Trophoblast cell (in vitro differentiated cells and primary cell): ENCODE measurements at regions not wholly inside any gene's neighbourhood (a gene's known extent, or its start where the extent isn't known, plus 50 kb on each side); places are given as distances from the start of the nearest gene placed in this dataset.

ENCODE experiments used
- DNase-seq, 2 donors: peaks; one replicate each; pipeline ENCODE4 v3.0.0-alpha.2; 2016
- H2AFZ ChIP-seq: 2 replicates; pipeline ENCODE4 v1.6.1; 2013; ENCODE audit warnings: low read length, moderate library complexity, mild to moderate bottlenecking; ENCODE audit not compliant: insufficient read depth, poor library complexity
- H2AK5ac ChIP-seq: 2 replicates; pipeline ENCODE4 v1.6.1; 2013; ENCODE audit warnings: mild to moderate bottlenecking, low read length
- H2BK120ac ChIP-seq: 2 replicates; pipeline ENCODE4 v1.6.1; 2013; ENCODE audit warnings: low read length, mild to moderate bottlenecking, moderate library complexity; ENCODE audit not compliant: insufficient read depth, poor library complexity
- H2BK12ac ChIP-seq: 2 replicates; pipeline ENCODE4 v1.6.1; 2013; ENCODE audit warnings: mild to moderate bottlenecking, low read length, moderate library complexity
- H2BK5ac ChIP-seq: 2 replicates; pipeline ENCODE4 v1.6.1; 2013; ENCODE audit warnings: low read length, low read depth, moderate library complexity, mild to moderate bottlenecking; ENCODE audit not compliant: poor library complexity
- H3K14ac ChIP-seq: 2 replicates; pipeline ENCODE4 v1.6.1; 2013; ENCODE audit warnings: mild to moderate bottlenecking, low read length
- H3K18ac ChIP-seq: 2 replicates; pipeline ENCODE4 v1.6.1; 2013; ENCODE audit warnings: mild to moderate bottlenecking, low read length
- H3K23ac ChIP-seq: 2 replicates; pipeline ENCODE4 v1.6.1; 2013; ENCODE audit warnings: low read length
- H3K27ac ChIP-seq: 2 replicates; pipeline ENCODE4 v1.5.1; 2013; ENCODE audit warnings: low read depth, mild to moderate bottlenecking, inconsistent platforms, low read length, moderate library complexity
- H3K27me3 ChIP-seq: 2 replicates; pipeline ENCODE4 v1.6.1; 2013; ENCODE audit warnings: inconsistent platforms, mild to moderate bottlenecking, low read length, moderate library complexity; ENCODE audit not compliant: insufficient read depth
- H3K36me3 ChIP-seq, 2 experiments: 1 replicate in 1 of 2; 2 replicates in 1 of 2; pipeline ENCODE4 v1.6.1; 2013; ENCODE audit warnings: low read length in 2 of 2, mild to moderate bottlenecking in 2 of 2, moderate library complexity in 1 of 2; ENCODE audit not compliant: insufficient read depth in 2 of 2, control insufficient read depth in 1 of 2
- H3K4ac ChIP-seq: 2 replicates; pipeline ENCODE4 v1.6.1; 2013; ENCODE audit warnings: low read depth, mild to moderate bottlenecking, low read length, moderate library complexity
- H3K4me1 ChIP-seq, 2 experiments: 1 replicate in 1 of 2; 2 replicates in 1 of 2; pipeline ENCODE4 v1.6.1; 2013; ENCODE audit warnings: low read length in 2 of 2, mild to moderate bottlenecking in 2 of 2, moderate library complexity in 1 of 2; ENCODE audit not compliant: insufficient read depth in 2 of 2, control insufficient read depth in 1 of 2
- H3K4me2 ChIP-seq: 2 replicates; pipeline ENCODE4 v1.6.1; 2013; ENCODE audit warnings: inconsistent platforms, mild to moderate bottlenecking, low read length, moderate library complexity
- H3K4me3 ChIP-seq: 2 replicates; pipeline ENCODE4 v1.5.1; 2013; ENCODE audit warnings: mild to moderate bottlenecking, low read depth, low read length, inconsistent platforms
- H3K79me1 ChIP-seq: one replicate; pipeline ENCODE4 v1.6.1; 2013; ENCODE audit warnings: low read length
- H3K79me2 ChIP-seq: 2 replicates; pipeline ENCODE4 v1.6.1; 2013; ENCODE audit warnings: low read length, mild to moderate bottlenecking; ENCODE audit not compliant: control insufficient read depth, insufficient read depth, poor library complexity
- H3K9ac ChIP-seq: 2 replicates; pipeline ENCODE4 v1.6.1; 2013; ENCODE audit warnings: mild to moderate bottlenecking, low read length
- H3K9me3 ChIP-seq: 2 replicates; pipeline ENCODE4 v1.6.1; 2013; ENCODE audit warnings: low read depth, mild to moderate bottlenecking, control low read depth, inconsistent platforms, low read length; ENCODE audit not compliant: insufficient read depth
- H4K12ac ChIP-seq: 2 replicates; pipeline ENCODE4 v1.6.1; 2013; ENCODE audit warnings: low read depth, mild to moderate bottlenecking, low read length, moderate library complexity
- H4K8ac ChIP-seq: 2 replicates; pipeline ENCODE4 v1.6.1; 2013; ENCODE audit warnings: low read depth, mild to moderate bottlenecking, low read length, moderate library complexity
- H4K91ac ChIP-seq: one replicate; pipeline ENCODE4 v1.6.1; 2013; ENCODE audit warnings: low read depth, mild to moderate bottlenecking, low read length, moderate library complexity
- WGBS: extraction: QIAGEN DNeasy Blood & Tissue Kit; methylation state at CpG from one replicate; pipeline ENCODE4 v1.1.7; 2013; ENCODE audit warnings: missing lambda C conversion rate; ENCODE audit not compliant: insufficient read length, insufficient coverage; ENCODE audit errors: extremely low coverage; 5-methylcytosine and 5-hydroxymethylcytosine counted together

GRCh38 chr3:83457551-83457950, 1501.2 kb upstream of the CADM2 start:
- WGBS, result no CpG with 5 or more reads among the region's 2 CpGs
- Histone ChIP-seq H3K27ac (no peak overlapping the region), H3K9ac (no peak overlapping the region), H2AK5ac (no peak overlapping the region), H3K4me1 (no peaks in the 10 kb centered on the region), H3K23ac (no peak overlapping the region), H3K27me3 (no peaks in the 10 kb centered on the region), H2BK120ac (no peak overlapping the region), H2AFZ (no peak overlapping the region), H3K79me2 (no peaks in the 10 kb centered on the region), H3K79me1 (no peaks in the 10 kb centered on the region), H4K91ac (no peak overlapping the region), H3K4ac (no peak overlapping the region), H4K12ac (no peak overlapping the region), H3K4me3 (no peak overlapping the region), H3K4me2 (no peak overlapping the region), H4K8ac (no peak overlapping the region), H2BK12ac (no peak overlapping the region), H3K9me3 (no peaks in the 10 kb centered on the region), H3K36me3 (no peaks in the 10 kb centered on the region), H3K18ac (no peak overlapping the region), H3K14ac (no peak overlapping the region), H2BK5ac (no peak overlapping the region)
- DNase-seq, result no peak

GRCh38 chr3:83460052-83460451, 1498.7 kb upstream of the CADM2 start:
- H3K4ac ChIP-seq, result no peak overlapping the region
- no peak overlapping the region for H2BK12ac ChIP-seq
- H3K18ac ChIP-seq, result no peak overlapping the region
- no peak overlapping the region for H2BK5ac ChIP-seq
- H3K36me3 ChIP-seq, result no peaks in the 10 kb centered on the region
- no CpG with 5 or more reads among the region's 2 CpGs for WGBS
- no peak overlapping the region for H3K4me2 ChIP-seq
- H3K4me3 ChIP-seq, result no peak overlapping the region
- no peak overlapping the region for H2AK5ac ChIP-seq
- no peak overlapping the region for H3K23ac ChIP-seq
- H4K12ac ChIP-seq, result no peak overlapping the region
- H4K8ac ChIP-seq, result no peak overlapping the region
- H3K9me3 ChIP-seq, result no peaks in the 10 kb centered on the region
- H4K91ac ChIP-seq, result no peak overlapping the region
- no peak overlapping the region for H2AFZ ChIP-seq
- no peak overlapping the region for H3K9ac ChIP-seq
- no peaks in the 10 kb centered on the region for H3K79me2 ChIP-seq
- no peak overlapping the region for H3K27ac ChIP-seq
- no peak overlapping the region for H3K14ac ChIP-seq
- H3K79me1 ChIP-seq, result no peaks in the 10 kb centered on the region
- no peaks in the 10 kb centered on the region for H3K4me1 ChIP-seq
- no peak overlapping the region for H2BK120ac ChIP-seq
- H3K27me3 ChIP-seq, result no peaks in the 10 kb centered on the region
- DNase-seq, result no peak

DNA sequence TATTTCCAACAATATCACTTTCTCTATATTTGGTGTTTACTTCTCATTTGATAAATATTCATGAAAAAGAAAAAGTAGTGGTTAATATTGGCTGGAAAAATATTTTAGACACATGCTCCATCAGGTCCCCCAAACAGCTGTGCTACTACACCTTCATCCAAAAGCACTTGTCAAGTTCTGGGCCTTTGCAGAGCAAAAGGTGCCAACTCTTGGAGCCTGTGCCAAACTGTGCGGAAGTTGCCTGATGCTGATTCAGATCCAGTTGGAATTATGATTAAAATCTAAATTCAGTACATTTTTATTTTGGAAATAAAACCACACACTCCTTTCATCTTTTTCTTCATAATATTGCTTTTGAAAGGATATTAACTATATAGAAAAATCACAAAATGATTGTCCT, 1497.4 kb upstream of the CADM2 start:
- Histone ChIP-seq H2BK120ac (no peak overlapping the region), H3K79me1 (no peaks in the 10 kb centered on the region), H3K18ac (no peak overlapping the region), H4K8ac (no peak overlapping the region), H2BK12ac (no peak overlapping the region), H4K91ac (no peak overlapping the region), H3K36me3 (no peaks in the 10 kb centered on the region), H3K9me3 (no peaks in the 10 kb centered on the region), H3K4me3 (no peak overlapping the region), H3K79me2 (no peaks in the 10 kb centered on the region), H3K14ac (no peak overlapping the region), H3K4me1 (no peaks in the 10 kb centered on the region), H3K27me3 (no peaks in the 10 kb centered on the region), H3K9ac (no peak overlapping the region), H2BK5ac (no peak overlapping the region), H3K27ac (no peak overlapping the region), H3K4ac (no peak overlapping the region), H2AK5ac (no peak overlapping the region), H3K4me2 (no peak overlapping the region), H2AFZ (no peak overlapping the region), H3K23ac (no peak overlapping the region), H4K12ac (no peak overlapping the region)
- no peak for DNase-seq
- WGBS, result no CpG with 5 or more reads among the region's 1 CpG

GRCh38 chr3:83477563-83477962, 1481.2 kb upstream of the CADM2 start:
- DNase-seq, result no peak
- Histone ChIP-seq H3K27me3 (no peaks in the 10 kb centered on the region), H3K23ac (no peak overlapping the region), H2BK5ac (no peak overlapping the region), H3K4me2 (no peak overlapping the region), H3K79me2 (no peaks in the 10 kb centered on the region), H4K91ac (no peak overlapping the region), H2BK12ac (no peak overlapping the region), H3K27ac (no peak overlapping the region), H3K79me1 (no peaks in the 10 kb centered on the region), H3K18ac (no peak overlapping the region), H2AFZ (no peak overlapping the region), H3K36me3 (no peaks in the 10 kb centered on the region), H3K9ac (no peak overlapping the region), H2BK120ac (no peak overlapping the region), H2AK5ac (no peak overlapping the region), H4K12ac (no peak overlapping the region), H3K4me1 (no peaks in the 10 kb centered on the region), H3K9me3 (no peaks in the 10 kb centered on the region), H3K4me3 (no peak overlapping the region), H3K14ac (no peak overlapping the region), H4K8ac (no peak overlapping the region), H3K4ac (no peak overlapping the region)
- WGBS, result no CpG with 5 or more reads among the region's 13 CpGs
